ENCODE measurements at regions not wholly inside any gene's neighbourhood (a gene's known extent, or its start where the extent isn't known, plus 50 kb on each side); places are given as distances from the start of the nearest gene placed in this dataset.

GRCh38 chr6:43948527-43949485 lies 178.4 kb downstream of the MRPL14 start:
- DNase-seq (ENCODE audit: low spot score), result no peak

- DNase-seq (ENCODE audit: low spot score), result no peak
These were observed 177.8 kb downstream of the VEGFA start for GRCh38 chr6:43947860-43948259.

GRCh38 chr6:43946641-43947363 lies 176.8 kb downstream of the VEGFA start:
- DNase-seq (ENCODE audit: low spot score), result no peak

GRCh38 chr6:43945768-43946080 lies 175.7 kb downstream of the VEGFA start:
- DNase-seq (ENCODE audit: low spot score), result no peak

- no peak for DNase-seq (ENCODE audit: low spot score)
These were observed 175.1 kb downstream of the VEGFA start for GRCh38 chr6:43944908-43945767.

GRCh38 chr6:43943781-43944250 lies 173.8 kb downstream of the VEGFA start:
- no peak for DNase-seq (ENCODE audit: low spot score)

GRCh38 chr6:43943099-43943766 lies 173.2 kb downstream of the VEGFA start:
- DNase-seq (ENCODE audit: low spot score), result no peak

- DNase-seq (ENCODE audit: low spot score), result no peak
These were observed 172.6 kb downstream of the VEGFA start for GRCh38 chr6:43942616-43943015.

GRCh38 chr6:43942011-43942442 lies 172.0 kb downstream of the VEGFA start:
- no peak for DNase-seq (ENCODE audit: low spot score)

- no peak for DNase-seq (ENCODE audit: low spot score)
These were observed 171.2 kb downstream of the VEGFA start for GRCh38 chr6:43941174-43941573.

GRCh38 chr6:43940393-43941087 lies 170.5 kb downstream of the VEGFA start:
- DNase-seq (ENCODE audit: low spot score), result no peak

- no peak for DNase-seq (ENCODE audit: low spot score)
These were observed 170.0 kb downstream of the VEGFA start for GRCh38 chr6:43940071-43940392.

GRCh38 chr6:43939281-43940070 lies 169.5 kb downstream of the VEGFA start:
- no peak for DNase-seq (ENCODE audit: low spot score)

- no peak for DNase-seq (ENCODE audit: low spot score)
These were observed 168.4 kb downstream of the VEGFA start for GRCh38 chr6:43938178-43939105.

- DNase-seq (ENCODE audit: low spot score), result no peak
These were observed 167.5 kb downstream of the VEGFA start for GRCh38 chr6:43937236-43938177.

- no peak for DNase-seq (ENCODE audit: low spot score)
These were observed 166.5 kb downstream of the VEGFA start for GRCh38 chr6:43936476-43936875.

- DNase-seq (ENCODE audit: low spot score), result no peak
These were observed 166.0 kb downstream of the VEGFA start for GRCh38 chr6:43935921-43936439.

Measured in CD4-positive, alpha-beta T cell treated with Interleukin-6 at 100 ng/mL for 8 hours (primary cell).